CD4-positive, alpha-beta memory T cell (primary cell): ENCODE measurements at regions not wholly inside any gene's neighbourhood (a gene's known extent, or its start where the extent isn't known, plus 50 kb on each side); places are given as distances from the start of the nearest gene placed in this dataset.

Experiments
- CTCF ChIA-PET: fragments of 350-600 bp; sonication (Branson Sonifier 250); formaldehyde crosslinking; loops from one replicate; lab custom pipeline; 2021; ENCODE audit warnings: inconsistent platforms; ENCODE audit not compliant: partially characterized antibody; lab: Charles Lee
- POLR2A ChIA-PET: fragments of 350-600 bp; sonication (Branson Sonifier 250); formaldehyde crosslinking; loops from one replicate; lab custom pipeline; 2021; ENCODE audit not compliant: partially characterized antibody; lab: Charles Lee
- DNase-seq, 5 donors: peaks; one replicate each; pipeline versions ENCODE4 v3.0.0 to v3.0.0-alpha.2; 2020 to 2022; ENCODE audit warnings: mixed read lengths in 1 of 5
- H3K27ac ChIP-seq: one replicate; pipeline ENCODE4 v1.7.0; 2013; ENCODE audit warnings: low read depth, low read length
- H3K27me3 ChIP-seq: 2 replicates; pipeline ENCODE4 v1.7.0; 2013; ENCODE audit warnings: mild to moderate bottlenecking, low read length, moderate library complexity; ENCODE audit not compliant: insufficient read depth
- H3K36me3 ChIP-seq: 2 replicates; pipeline ENCODE4 v1.7.0; 2013; ENCODE audit warnings: mild to moderate bottlenecking, low read length, moderate library complexity; ENCODE audit not compliant: insufficient read depth
- H3K4me1 ChIP-seq: 2 replicates; pipeline ENCODE4 v1.7.0; 2013; ENCODE audit warnings: mild to moderate bottlenecking, low read length, moderate library complexity; ENCODE audit not compliant: insufficient read depth
- H3K4me3 ChIP-seq, 2 donors: one replicate each; pipeline ENCODE4 v1.7.0; 2013; ENCODE audit warnings: low read length in 2 of 2, mild to moderate bottlenecking in 1 of 2
- H3K9me3 ChIP-seq, 2 donors: one replicate each; pipeline ENCODE4 v1.7.0; 2013; ENCODE audit warnings: low read length in 2 of 2, control low read depth in 1 of 2; ENCODE audit not compliant: control insufficient read depth in 1 of 2
- H3K27ac Mint-ChIP-seq, 7 donors: one replicate each; pipeline ENCODE4 v1.8.0; 2020 to 2021; ENCODE audit warnings: mixed read lengths in 7 of 7, mild to moderate bottlenecking in 6 of 7, inconsistent platforms in 3 of 7, moderate library complexity in 3 of 7
- H3K27me3 Mint-ChIP-seq, 2 donors: one replicate each; pipeline ENCODE4 v1.8.0; 2020 to 2021; ENCODE audit warnings: mixed read lengths in 2 of 2
- H3K36me3 Mint-ChIP-seq, 2 donors: one replicate each; pipeline ENCODE4 v1.8.0; 2020 to 2021; ENCODE audit warnings: mixed read lengths in 2 of 2, inconsistent platforms in 1 of 2, mild to moderate bottlenecking in 1 of 2
- H3K4me1 Mint-ChIP-seq, 4 donors: one replicate each; pipeline ENCODE4 v1.8.0; 2020 to 2021; ENCODE audit warnings: mixed read lengths in 4 of 4, mild to moderate bottlenecking in 1 of 4
- H3K4me3 Mint-ChIP-seq, 8 donors: one replicate each; pipeline ENCODE4 v1.8.0; 2020 to 2021; ENCODE audit warnings: mixed read lengths in 8 of 8, mild to moderate bottlenecking in 7 of 8, moderate library complexity in 6 of 8, inconsistent platforms in 3 of 8
- H3K9me3 Mint-ChIP-seq, 8 donors: one replicate each; pipeline ENCODE4 v1.8.0; 2020 to 2021; ENCODE audit warnings: mixed read lengths in 8 of 8, mild to moderate bottlenecking in 5 of 8, inconsistent platforms in 3 of 8, moderate library complexity in 1 of 8
- intact Hi-C: fragments of 100-400 bp; cut with micrococcal nuclease; formaldehyde crosslinking; loops from one replicate; pipeline ENCODE4 v1.15.1; 2023

DNA sequence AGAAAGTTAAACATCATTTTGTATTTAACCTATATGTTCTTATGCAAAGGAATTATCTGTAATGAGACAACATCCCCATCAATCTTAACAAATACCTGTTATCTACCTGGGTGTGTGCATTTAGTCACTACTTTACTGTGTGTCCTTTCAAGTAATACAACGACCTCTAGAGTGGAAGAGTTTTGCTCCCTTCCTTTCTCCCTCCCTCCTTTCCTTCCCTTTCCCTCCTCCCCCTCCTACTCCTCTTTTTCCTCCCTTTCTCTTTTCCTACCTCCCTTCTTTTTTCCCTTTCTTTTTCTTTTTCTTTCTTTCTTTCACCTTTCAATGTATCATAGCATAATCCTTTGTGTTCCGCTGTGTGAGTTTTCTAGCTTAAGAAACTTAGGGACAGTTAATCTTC is 532.3 kb downstream of the SLC4A3 start:
- no peak overlapping the region for H3K27ac Mint-ChIP-seq
- H3K27ac ChIP-seq, result no peak overlapping the region
- H3K4me3 Mint-ChIP-seq, result no peak overlapping the region
- no peaks in the 10 kb centered on the region for H3K9me3 ChIP-seq
- no peaks in the 10 kb centered on the region for H3K36me3 ChIP-seq
- H3K9me3 Mint-ChIP-seq, result peaks cover 0 to 6% (median 1%) of the 10 kb centered on the region in 8 donors
- H3K4me1 ChIP-seq, result no peaks in the 10 kb centered on the region
- DNase-seq, result no peak
- H3K4me1 Mint-ChIP-seq, result no peaks in the 10 kb centered on the region
- H3K4me3 ChIP-seq, result no peak overlapping the region
- no peaks in the 10 kb centered on the region for H3K27me3 ChIP-seq
- H3K36me3 Mint-ChIP-seq, result no peaks in the 10 kb centered on the region
- ChIA-PET CTCF (no interaction called here), POLR2A (no interaction called here)
- H3K27me3 Mint-ChIP-seq, result no peaks in the 10 kb centered on the region
- intact Hi-C loops, result no loop called here

DNA sequence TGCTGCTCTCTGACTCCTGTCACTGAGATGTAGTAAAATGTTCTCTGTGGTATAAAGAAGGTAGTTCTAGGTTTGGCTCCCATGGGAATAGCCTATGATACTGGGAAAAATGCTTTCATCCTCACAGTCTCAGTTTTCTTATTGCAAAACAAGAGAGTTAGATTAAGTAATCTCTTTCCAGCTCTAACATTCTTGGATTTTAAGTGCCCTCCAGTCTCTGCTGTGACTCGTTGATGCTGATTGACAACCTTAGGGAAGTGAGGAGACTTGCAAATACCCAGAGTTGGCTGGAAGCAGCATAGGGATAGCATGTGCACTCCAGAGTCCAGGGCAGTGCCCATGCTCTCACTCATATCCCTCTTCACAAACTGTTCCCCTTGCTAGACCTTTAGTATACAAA is 534.9 kb downstream of the SLC4A3 start:
- H3K36me3 Mint-ChIP-seq, result no peaks in the 10 kb centered on the region
- no peaks in the 10 kb centered on the region for H3K36me3 ChIP-seq
- POLR2A ChIA-PET, result no interaction called here
- no peaks in the 10 kb centered on the region for H3K4me1 ChIP-seq
- no peaks in the 10 kb centered on the region for H3K27me3 Mint-ChIP-seq
- H3K27ac ChIP-seq, result no peak overlapping the region
- no peak overlapping the region for H3K4me3 Mint-ChIP-seq
- H3K4me3 ChIP-seq, result no peak overlapping the region
- peaks cover 0 to 4% (median 0%) of the 10 kb centered on the region in 8 donors for H3K9me3 Mint-ChIP-seq
- no peaks in the 10 kb centered on the region for H3K4me1 Mint-ChIP-seq
- CTCF ChIA-PET, result no interaction called here
- intact Hi-C loops, result no loop called here
- DNase-seq, result no peak
- no peak overlapping the region for H3K27ac Mint-ChIP-seq
- H3K27me3 ChIP-seq, result no peaks in the 10 kb centered on the region
- H3K9me3 ChIP-seq, result no peaks in the 10 kb centered on the region

DNA sequence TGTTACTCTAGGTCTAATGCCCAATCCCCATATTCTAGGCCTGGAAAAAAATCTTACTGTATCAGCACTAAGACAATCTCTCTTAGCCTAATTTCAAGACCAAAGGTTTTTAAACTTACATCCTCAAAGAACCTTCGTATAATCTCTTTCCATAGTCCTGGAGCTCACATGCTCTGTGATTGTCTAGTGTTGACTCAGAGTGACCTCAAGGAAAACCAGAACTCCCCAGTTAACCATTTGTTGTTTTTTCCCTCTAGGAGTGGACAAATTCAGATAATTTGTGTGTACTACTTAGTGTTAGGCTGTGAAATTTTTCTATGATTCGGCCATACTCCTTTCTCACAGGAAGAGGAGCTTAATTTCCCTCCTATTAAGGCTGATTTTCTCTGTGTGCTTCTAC is 536.1 kb downstream of the SLC4A3 start:
- no peaks in the 10 kb centered on the region for H3K4me1 ChIP-seq
- no peaks in the 10 kb centered on the region for H3K27me3 Mint-ChIP-seq
- ChIA-PET POLR2A (no interaction called here), CTCF (no interaction called here)
- no peaks in the 10 kb centered on the region for H3K36me3 Mint-ChIP-seq
- H3K36me3 ChIP-seq, result no peaks in the 10 kb centered on the region
- intact Hi-C loops, result no loop called here
- no peaks in the 10 kb centered on the region for H3K9me3 ChIP-seq
- no peak overlapping the region for H3K27ac ChIP-seq
- H3K27me3 ChIP-seq, result no peaks in the 10 kb centered on the region
- no peak overlapping the region for H3K27ac Mint-ChIP-seq
- no peak overlapping the region for H3K4me3 Mint-ChIP-seq
- no peak for DNase-seq
- no peak overlapping the region for H3K4me3 ChIP-seq
- H3K9me3 Mint-ChIP-seq, result peaks cover 0 to 4% (median 0%) of the 10 kb centered on the region in 8 donors
- H3K4me1 Mint-ChIP-seq, result no peaks in the 10 kb centered on the region

DNA sequence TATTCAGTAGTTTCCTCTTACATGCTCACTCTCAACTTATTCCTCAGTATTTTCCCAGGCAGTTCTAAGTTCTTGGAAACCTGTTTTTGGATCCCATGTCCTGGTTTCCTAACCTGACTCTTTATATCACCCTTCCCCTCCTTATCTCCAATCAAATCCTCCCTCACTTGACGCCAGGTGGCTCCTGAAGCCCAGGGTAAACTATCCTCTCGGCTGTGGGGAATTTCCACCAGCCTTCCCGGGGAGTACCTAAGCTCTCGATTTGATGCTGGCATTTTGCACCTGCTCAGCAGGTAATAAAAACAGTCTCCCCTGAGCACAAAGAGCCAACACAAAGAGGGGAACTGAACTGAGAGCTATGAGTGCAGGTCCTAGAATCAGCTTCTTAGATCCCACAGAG is 538.0 kb downstream of the SLC4A3 start:
- no peak overlapping the region for H3K4me3 ChIP-seq
- no peaks in the 10 kb centered on the region for H3K27me3 ChIP-seq
- H3K27ac Mint-ChIP-seq, result no peak overlapping the region
- H3K4me1 ChIP-seq, result no peaks in the 10 kb centered on the region
- no peaks in the 10 kb centered on the region for H3K4me1 Mint-ChIP-seq
- H3K9me3 ChIP-seq, result no peaks in the 10 kb centered on the region
- intact Hi-C loops, result no loop called here
- DNase-seq, result no peak
- no peak overlapping the region for H3K4me3 Mint-ChIP-seq
- H3K36me3 ChIP-seq, result no peaks in the 10 kb centered on the region
- ChIA-PET CTCF (no interaction called here), POLR2A (no interaction called here)
- no peaks in the 10 kb centered on the region for H3K27me3 Mint-ChIP-seq
- H3K36me3 Mint-ChIP-seq, result no peaks in the 10 kb centered on the region
- no peak overlapping the region for H3K27ac ChIP-seq
- H3K9me3 Mint-ChIP-seq, result peaks cover 0 to 2% (median 0%) of the 10 kb centered on the region in 8 donors

DNA sequence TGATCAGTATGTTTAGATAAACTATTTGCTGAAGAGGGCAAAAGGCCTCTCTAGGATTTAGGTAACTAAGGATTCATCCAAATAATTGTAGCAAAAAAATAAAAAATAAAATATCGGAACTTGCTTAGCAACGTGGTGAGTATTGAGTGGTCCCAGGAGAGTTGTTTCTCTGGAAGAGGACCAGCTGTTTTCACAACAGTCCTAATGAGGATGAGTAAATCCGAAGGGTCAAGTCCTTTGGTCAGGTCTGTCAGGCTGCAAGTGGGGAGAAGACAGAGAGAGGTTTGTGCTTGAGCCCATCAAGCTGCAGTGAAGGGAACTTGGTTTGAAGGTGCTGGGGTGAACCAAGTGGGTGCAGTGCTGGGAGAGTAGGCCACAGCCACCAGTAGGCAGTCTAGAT is 539.2 kb downstream of the SLC4A3 start:
- no peaks in the 10 kb centered on the region for H3K27me3 Mint-ChIP-seq
- no peaks in the 10 kb centered on the region for H3K4me1 Mint-ChIP-seq
- no peak overlapping the region for H3K4me3 Mint-ChIP-seq
- no peak overlapping the region for H3K27ac Mint-ChIP-seq
- no peaks in the 10 kb centered on the region for H3K36me3 ChIP-seq
- CTCF ChIA-PET, result no interaction called here
- POLR2A ChIA-PET, result no interaction called here
- H3K27me3 ChIP-seq, result no peaks in the 10 kb centered on the region
- DNase-seq, result no peak
- intact Hi-C loops, result no loop called here
- H3K4me1 ChIP-seq, result no peaks in the 10 kb centered on the region
- H3K36me3 Mint-ChIP-seq, result no peaks in the 10 kb centered on the region
- H3K9me3 Mint-ChIP-seq, result peaks cover 0 to 2% (median 0%) of the 10 kb centered on the region in 8 donors
- H3K9me3 ChIP-seq, result no peaks in the 10 kb centered on the region
- no peak overlapping the region for H3K4me3 ChIP-seq
- no peak overlapping the region for H3K27ac ChIP-seq

DNA sequence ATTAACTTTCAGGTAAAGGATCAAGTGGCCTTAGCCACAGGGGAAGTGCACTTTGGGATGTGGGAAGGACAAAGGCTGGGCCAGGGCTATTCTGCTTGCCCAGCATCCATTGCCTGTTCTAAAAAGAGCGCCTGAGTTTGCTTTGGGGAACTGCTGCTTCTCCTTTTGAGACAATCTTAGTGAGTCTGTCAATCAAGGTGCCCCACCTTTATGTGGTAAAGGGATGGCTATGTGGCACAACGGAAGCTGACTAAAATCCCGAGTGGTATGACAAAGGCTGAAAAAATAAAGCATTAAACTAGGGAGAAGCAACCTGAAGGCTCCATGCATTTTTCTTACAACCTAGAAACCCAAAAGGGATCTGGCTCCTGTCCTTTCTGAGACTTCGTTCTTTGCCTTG is 540.5 kb downstream of the SLC4A3 start:
- Histone ChIP-seq H3K9me3 (no peaks in the 10 kb centered on the region), H3K27me3 (no peaks in the 10 kb centered on the region), H3K4me3 (no peak overlapping the region), H3K4me1 (no peaks in the 10 kb centered on the region), H3K27ac (no peak overlapping the region), H3K36me3 (no peaks in the 10 kb centered on the region)
- Mint-ChIP-seq H3K4me3 (no peak overlapping the region), H3K4me1 (no peaks in the 10 kb centered on the region), H3K27me3 (no peaks in the 10 kb centered on the region), H3K9me3 (no peaks in the 10 kb centered on the region), H3K36me3 (no peaks in the 10 kb centered on the region), H3K27ac (no peak overlapping the region)
- CTCF ChIA-PET, result no interaction called here
- POLR2A ChIA-PET, result no interaction called here
- no peak for DNase-seq
- intact Hi-C loops, result no loop called here

DNA sequence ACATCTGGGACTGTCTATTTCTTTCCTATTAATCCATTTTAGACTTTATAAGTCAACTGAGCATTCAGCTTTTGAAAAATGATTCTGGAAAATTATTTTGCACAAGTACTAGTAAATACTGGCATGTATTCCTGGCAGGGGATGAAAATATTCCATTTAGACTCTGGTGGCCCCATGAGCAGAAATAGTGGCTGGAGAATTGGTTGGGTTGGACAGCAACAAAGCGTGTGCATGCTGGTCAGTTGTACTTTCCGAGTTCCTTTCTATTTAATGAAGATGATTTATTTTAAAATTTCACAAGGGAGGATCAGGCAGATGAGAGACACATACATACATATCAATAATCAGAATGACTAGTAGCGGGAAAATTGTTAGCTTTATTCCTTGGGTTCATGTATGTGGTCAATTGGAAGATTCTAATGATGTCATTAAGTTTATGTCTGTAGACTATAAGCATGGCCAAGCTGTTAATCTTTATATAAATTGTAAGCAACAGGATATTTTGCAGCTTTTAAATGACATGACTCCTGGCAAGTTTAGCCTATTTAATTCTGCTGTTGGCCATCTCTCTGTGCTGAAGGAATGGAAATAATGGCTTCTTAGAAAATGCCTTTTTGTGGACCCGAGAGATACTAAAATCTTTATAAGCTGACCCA is 541.6 kb downstream of the SLC4A3 start:
- Mint-ChIP-seq H3K9me3 (no peaks in the 10 kb centered on the region), H3K4me1 (no peaks in the 10 kb centered on the region), H3K27ac (no peak overlapping the region), H3K36me3 (no peaks in the 10 kb centered on the region), H3K4me3 (no peak overlapping the region), H3K27me3 (no peaks in the 10 kb centered on the region)
- DNase-seq, result no peak
- Histone ChIP-seq H3K27me3 (no peaks in the 10 kb centered on the region), H3K27ac (no peak overlapping the region), H3K36me3 (no peaks in the 10 kb centered on the region), H3K9me3 (no peaks in the 10 kb centered on the region), H3K4me1 (no peaks in the 10 kb centered on the region), H3K4me3 (no peak overlapping the region)
- POLR2A ChIA-PET, result no interaction called here
- CTCF ChIA-PET, result no interaction called here
- intact Hi-C loops, result no loop called here

DNA sequence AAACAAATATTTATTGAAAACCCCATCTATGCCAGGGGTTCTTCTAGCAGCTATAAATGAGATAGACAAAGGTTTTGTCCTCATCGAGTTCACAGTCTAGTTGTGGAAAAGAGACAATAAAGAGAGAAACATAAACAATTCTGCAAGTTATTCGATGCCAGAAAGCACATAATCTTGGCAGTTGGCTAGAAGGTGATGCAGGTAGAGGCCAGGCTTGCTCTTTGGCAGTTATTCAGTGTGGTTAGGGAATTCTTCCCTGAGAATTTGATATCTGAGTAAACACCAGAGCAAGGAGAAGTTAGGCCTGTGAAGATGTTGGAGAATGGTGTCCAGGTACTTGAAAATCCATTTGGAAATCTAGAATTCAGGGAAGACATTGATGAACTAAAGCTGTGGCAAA is 547.4 kb downstream of the SLC4A3 start:
- Mint-ChIP-seq H3K4me1 (no peaks in the 10 kb centered on the region), H3K9me3 (peaks cover 0 to 3% (median 0%) of the 10 kb centered on the region in 8 donors), H3K27me3 (no peaks in the 10 kb centered on the region), H3K36me3 (no peaks in the 10 kb centered on the region), H3K4me3 (no peak overlapping the region), H3K27ac (no peak overlapping the region)
- Histone ChIP-seq H3K27me3 (no peaks in the 10 kb centered on the region), H3K36me3 (no peaks in the 10 kb centered on the region), H3K27ac (no peak overlapping the region), H3K4me3 (no peak overlapping the region), H3K9me3 (no peaks in the 10 kb centered on the region), H3K4me1 (no peaks in the 10 kb centered on the region)
- intact Hi-C loops, result no loop called here
- no peak for DNase-seq
- ChIA-PET CTCF (no interaction called here), POLR2A (no interaction called here)
